ENCODE measurements at regions not wholly inside any gene's neighbourhood (a gene's known extent, or its start where the extent isn't known, plus 50 kb on each side); places are given as distances from the start of the nearest gene placed in this dataset.

- TF ChIP-seq POLR2AphosphoS5 (IDR thresholded peaks at IDR 0.05; ENCODE audit: low read depth, low read length) (no peak), REST (IDR thresholded peaks at IDR 0.05; ENCODE audit: insufficient read depth in 1 of 2, low read depth in 2 of 2, low read length in 2 of 2) (no peak), FOXP2 (optimal IDR thresholded peaks at IDR 0.05; ENCODE audit: borderline replicate concordance, extremely low read depth, extremely low read length, insufficient read depth) (no peak), TAF1 (IDR thresholded peaks at IDR 0.05; ENCODE audit: borderline replicate concordance, insufficient read depth, low read length) (no peak), SIN3A (IDR thresholded peaks at IDR 0.05; ENCODE audit: borderline replicate concordance, insufficient read depth, low read length) (no peak)
Observed at GRCh38 chr14:85235868-85236267, 294.1 kb upstream of the FLRT2 start.

GRCh38 chr14:85236296-85236695, 293.6 kb upstream of the FLRT2 start:
- TF ChIP-seq POLR2AphosphoS5 (IDR thresholded peaks at IDR 0.05; ENCODE audit: low read depth, low read length) (no peak), REST (IDR thresholded peaks at IDR 0.05; ENCODE audit: insufficient read depth in 1 of 2, low read depth in 2 of 2, low read length in 2 of 2) (no peak), FOXP2 (optimal IDR thresholded peaks at IDR 0.05; ENCODE audit: borderline replicate concordance, extremely low read depth, extremely low read length, insufficient read depth) (no peak), SIN3A (IDR thresholded peaks at IDR 0.05; ENCODE audit: borderline replicate concordance, insufficient read depth, low read length) (no peak), TAF1 (IDR thresholded peaks at IDR 0.05; ENCODE audit: borderline replicate concordance, insufficient read depth, low read length) (no peak)

GRCh38 chr14:85239791-85240190, 290.2 kb upstream of the FLRT2 start:
- TF ChIP-seq REST (IDR thresholded peaks at IDR 0.05; ENCODE audit: insufficient read depth in 1 of 2, low read depth in 2 of 2, low read length in 2 of 2), result no peak
- no peak for TF ChIP-seq TAF1 (IDR thresholded peaks at IDR 0.05; ENCODE audit: borderline replicate concordance, insufficient read depth, low read length)
- no peak for TF ChIP-seq POLR2AphosphoS5 (IDR thresholded peaks at IDR 0.05; ENCODE audit: low read depth, low read length)
- no peak for TF ChIP-seq FOXP2 (optimal IDR thresholded peaks at IDR 0.05; ENCODE audit: borderline replicate concordance, extremely low read depth, extremely low read length, insufficient read depth)
- no peak for TF ChIP-seq SIN3A (IDR thresholded peaks at IDR 0.05; ENCODE audit: borderline replicate concordance, insufficient read depth, low read length)

- TF ChIP-seq POLR2AphosphoS5 (IDR thresholded peaks at IDR 0.05; ENCODE audit: low read depth, low read length) (no peak), SIN3A (IDR thresholded peaks at IDR 0.05; ENCODE audit: borderline replicate concordance, insufficient read depth, low read length) (no peak), REST (IDR thresholded peaks at IDR 0.05; ENCODE audit: insufficient read depth in 1 of 2, low read depth in 2 of 2, low read length in 2 of 2) (no peak), FOXP2 (optimal IDR thresholded peaks at IDR 0.05; ENCODE audit: borderline replicate concordance, extremely low read depth, extremely low read length, insufficient read depth) (no peak), TAF1 (IDR thresholded peaks at IDR 0.05; ENCODE audit: borderline replicate concordance, insufficient read depth, low read length) (no peak)
Observed at GRCh38 chr14:85241022-85241855, 288.7 kb upstream of the FLRT2 start.
